ENCODE measurements at regions not wholly inside any gene's neighbourhood (a gene's known extent, or its start where the extent isn't known, plus 50 kb on each side); places are given as distances from the start of the nearest gene placed in this dataset.

DNA sequence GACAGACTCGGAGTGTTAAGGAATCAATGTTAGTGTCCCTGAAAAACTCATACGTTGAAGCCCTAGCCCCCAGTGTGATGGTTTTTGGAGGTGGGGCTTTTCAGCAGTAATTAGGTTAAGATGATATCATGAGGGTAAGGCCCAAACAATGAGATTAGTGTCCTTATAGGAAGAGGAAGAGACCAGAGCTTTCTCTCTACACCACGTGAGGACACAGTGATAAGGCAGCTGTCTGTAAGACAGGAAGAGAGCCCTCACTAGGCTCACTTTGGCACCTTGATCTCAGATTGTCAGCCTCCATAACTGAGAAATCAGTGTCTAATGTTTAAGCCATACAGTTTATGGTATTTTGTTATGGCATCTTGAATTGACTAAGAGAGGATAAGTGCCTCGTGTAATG, 403.2 kb downstream of the NPIPA7 start:
- no peaks in the 10 kb centered on the region for H3K27me3 ChIP-seq (ENCODE audit: low read length)
- H2AFZ ChIP-seq (ENCODE audit: low read depth, low read length, severe bottlenecking): no peak overlapping the region
- no peaks in the 10 kb centered on the region for H3K9me3 ChIP-seq (ENCODE audit: insufficient read depth, low read length)
- no peaks in the 10 kb centered on the region for H4K20me1 ChIP-seq (ENCODE audit: low read depth, low read length)
- H3K4me3 ChIP-seq (ENCODE audit: insufficient read depth, low read length, poor library complexity, severe bottlenecking): no peak overlapping the region
- no peak overlapping the region for H3K9ac ChIP-seq (ENCODE audit: low read length)
- H3K4me2 ChIP-seq (ENCODE audit: low read depth, low read length, poor library complexity, severe bottlenecking): no peak overlapping the region
- no peaks in the 10 kb centered on the region for H3F3A ChIP-seq (ENCODE audit: insufficient read depth)
- H3K27ac ChIP-seq (ENCODE audit: low read depth, low read length): no peak overlapping the region
- no peaks in the 10 kb centered on the region for H3K9me2 ChIP-seq (replicated peaks; ENCODE audit: insufficient read depth, low read length)
- TF ChIP-seq, protein P1, sequence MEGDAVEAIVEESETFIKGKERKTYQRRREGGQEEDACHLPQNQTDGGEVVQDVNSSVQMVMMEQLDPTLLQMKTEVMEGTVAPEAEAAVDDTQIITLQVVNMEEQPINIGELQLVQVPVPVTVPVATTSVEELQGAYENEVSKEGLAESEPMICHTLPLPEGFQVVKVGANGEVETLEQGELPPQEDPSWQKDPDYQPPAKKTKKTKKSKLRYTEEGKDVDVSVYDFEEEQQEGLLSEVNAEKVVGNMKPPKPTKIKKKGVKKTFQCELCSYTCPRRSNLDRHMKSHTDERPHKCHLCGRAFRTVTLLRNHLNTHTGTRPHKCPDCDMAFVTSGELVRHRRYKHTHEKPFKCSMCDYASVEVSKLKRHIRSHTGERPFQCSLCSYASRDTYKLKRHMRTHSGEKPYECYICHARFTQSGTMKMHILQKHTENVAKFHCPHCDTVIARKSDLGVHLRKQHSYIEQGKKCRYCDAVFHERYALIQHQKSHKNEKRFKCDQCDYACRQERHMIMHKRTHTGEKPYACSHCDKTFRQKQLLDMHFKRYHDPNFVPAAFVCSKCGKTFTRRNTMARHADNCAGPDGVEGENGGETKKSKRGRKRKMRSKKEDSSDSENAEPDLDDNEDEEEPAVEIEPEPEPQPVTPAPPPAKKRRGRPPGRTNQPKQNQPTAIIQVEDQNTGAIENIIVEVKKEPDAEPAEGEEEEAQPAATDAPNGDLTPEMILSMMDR (IDR thresholded peaks at IDR 0.05; ENCODE audit: insufficient read depth, low read length, poor library complexity, severe bottlenecking): no peak
- no peak for TF ChIP-seq EZH2phosphoT487 (conservative IDR thresholded peaks at IDR 0.05; ENCODE audit: low read length)
- no peaks in the 10 kb centered on the region for H3K79me2 ChIP-seq (ENCODE audit: insufficient read depth, low read length)
- no peaks in the 10 kb centered on the region for H3K36me3 ChIP-seq (ENCODE audit: low read length)

GRCh38 chr16:16788004-16788403, 409.1 kb downstream of the NPIPA7 start:
- H4K20me1 ChIP-seq (ENCODE audit: low read depth, low read length): no peaks in the 10 kb centered on the region
- no peak overlapping the region for H3K27ac ChIP-seq (ENCODE audit: low read depth, low read length)
- no peaks in the 10 kb centered on the region for H3K27me3 ChIP-seq (ENCODE audit: low read length)
- H3K9me3 ChIP-seq (ENCODE audit: insufficient read depth, low read length): no peaks in the 10 kb centered on the region
- TF ChIP-seq, protein P1 (IDR thresholded peaks at IDR 0.05; ENCODE audit: insufficient read depth, low read length, poor library complexity, severe bottlenecking): no peak
- no peak for TF ChIP-seq EZH2phosphoT487 (conservative IDR thresholded peaks at IDR 0.05; ENCODE audit: low read length)
- no peaks in the 10 kb centered on the region for H3F3A ChIP-seq (ENCODE audit: insufficient read depth)
- H3K9ac ChIP-seq (ENCODE audit: low read length): no peak overlapping the region
- no peak overlapping the region for H3K4me2 ChIP-seq (ENCODE audit: low read depth, low read length, poor library complexity, severe bottlenecking)
- H3K4me3 ChIP-seq (ENCODE audit: insufficient read depth, low read length, poor library complexity, severe bottlenecking): no peak overlapping the region
- H3K9me2 ChIP-seq (replicated peaks; ENCODE audit: insufficient read depth, low read length): no peaks in the 10 kb centered on the region
- H3K79me2 ChIP-seq (ENCODE audit: insufficient read depth, low read length): no peaks in the 10 kb centered on the region
- H3K36me3 ChIP-seq (ENCODE audit: low read length): no peaks in the 10 kb centered on the region; the same call in 1 of the 2 replicates
- no peak overlapping the region for H2AFZ ChIP-seq (ENCODE audit: low read depth, low read length, severe bottlenecking)

DNA sequence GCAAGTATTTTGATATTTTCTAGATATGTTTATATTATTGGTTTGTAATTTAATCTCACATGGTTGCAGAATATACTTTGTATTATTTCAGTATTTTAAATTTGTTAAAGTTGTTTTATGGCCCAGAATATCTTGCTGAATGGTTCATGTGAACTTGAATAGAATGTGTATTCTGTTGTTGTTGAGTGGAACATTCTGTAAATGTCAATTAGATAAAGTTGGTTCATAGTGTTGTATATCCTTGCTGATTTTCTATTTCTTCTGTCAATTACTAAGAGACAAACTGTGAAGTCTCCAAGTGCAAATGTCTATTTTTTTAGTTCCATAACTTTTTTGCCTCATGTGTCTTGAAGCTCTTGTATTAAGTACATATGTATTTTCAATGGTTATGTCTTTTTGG, 411.7 kb downstream of the NPIPA7 start:
- Histone ChIP-seq H2AFZ (ENCODE audit: low read depth, low read length, severe bottlenecking) (no peak overlapping the region), H3K27me3 (ENCODE audit: low read length) (no peaks in the 10 kb centered on the region), H3K79me2 (ENCODE audit: insufficient read depth, low read length) (no peaks in the 10 kb centered on the region), H3K36me3 (ENCODE audit: low read length) (no peaks in the 10 kb centered on the region; the same call in 1 of the 2 replicates), H3F3A (ENCODE audit: insufficient read depth) (no peaks in the 10 kb centered on the region), H3K4me2 (ENCODE audit: low read depth, low read length, poor library complexity, severe bottlenecking) (no peak overlapping the region), H3K4me3 (ENCODE audit: insufficient read depth, low read length, poor library complexity, severe bottlenecking) (no peak overlapping the region), H3K9ac (ENCODE audit: low read length) (no peak overlapping the region), H3K27ac (ENCODE audit: low read depth, low read length) (no peak overlapping the region), H3K9me3 (ENCODE audit: insufficient read depth, low read length) (no peaks in the 10 kb centered on the region), H3K9me2 (replicated peaks; ENCODE audit: insufficient read depth, low read length) (no peaks in the 10 kb centered on the region), H4K20me1 (ENCODE audit: low read depth, low read length) (no peaks in the 10 kb centered on the region)
- TF ChIP-seq EZH2phosphoT487 (conservative IDR thresholded peaks at IDR 0.05; ENCODE audit: low read length): no peak
- TF ChIP-seq, protein P1 (IDR thresholded peaks at IDR 0.05; ENCODE audit: insufficient read depth, low read length, poor library complexity, severe bottlenecking): no peak

Data from SU-DHL-6 (cell line).